ENCODE measurements at regions not wholly inside any gene's neighbourhood (a gene's known extent, or its start where the extent isn't known, plus 50 kb on each side); places are given as distances from the start of the nearest gene placed in this dataset.

GRCh38 chr3:189394599-189395121 is 222.9 kb downstream of the TPRG1 start:
- no peak for TF ChIP-seq CTCF (IDR thresholded peaks at IDR 0.05; ENCODE audit: low read depth, low read length, missing input control)
- TF ChIP-seq RAD21 (IDR thresholded peaks at IDR 0.05): no peak
- TF ChIP-seq NR2F2 (IDR thresholded peaks at IDR 0.05): no peak
- TF ChIP-seq EGR1 (IDR thresholded peaks at IDR 0.05; ENCODE audit: low read depth in 2 of 2): no peak
- TF ChIP-seq REST (IDR thresholded peaks at IDR 0.05): no peak
- TF ChIP-seq SP1 (IDR thresholded peaks at IDR 0.05): no peak
- no peak for TF ChIP-seq JUND (IDR thresholded peaks at IDR 0.05)

Measured in liver (tissue), 3 donors.